WTC11 (cell line): ENCODE measurements at regions not wholly inside any gene's neighbourhood (a gene's known extent, or its start where the extent isn't known, plus 50 kb on each side); places are given as distances from the start of the nearest gene placed in this dataset.

Experiments
- ATAC-seq: fragments of 200-7000 bp; cut with Tn5 transposase; 2 replicates; pipeline ENCODE4 v1.10.0; 2021; ENCODE audit warnings: mild to moderate bottlenecking, moderate library complexity
- CTCF ChIA-PET: fragments of 300-600 bp; sonication (Branson Sonifier 250); formaldehyde crosslinking; loops from one replicate; lab custom pipeline; 2021; ENCODE audit warnings: antibody characterized with exemption; lab: Charles Lee
- POLR2A ChIA-PET: fragments of 350-600 bp; sonication (Branson Sonifier 250); formaldehyde crosslinking; loops from one replicate; lab custom pipeline; 2021; ENCODE audit warnings: antibody characterized with exemption; lab: Charles Lee
- DNase-seq: peaks from one replicate; pipeline ENCODE4 v3.0.0; 2021; ENCODE audit warnings: low spot score
- H3K27ac Mint-ChIP-seq: 2 replicates; pipeline ENCODE4 v1.8.0; 2021; ENCODE audit warnings: mixed read lengths
- H3K27me3 Mint-ChIP-seq: 2 replicates; pipeline ENCODE4 v1.8.0; 2021; ENCODE audit warnings: low read depth, mild to moderate bottlenecking, moderate library complexity, mixed read lengths
- H3K36me3 Mint-ChIP-seq: 2 replicates; pipeline ENCODE4 v1.8.0; 2021; ENCODE audit warnings: mixed read lengths
- H3K4me1 Mint-ChIP-seq: 2 replicates; pipeline ENCODE4 v1.8.0; 2022; ENCODE audit warnings: mixed read lengths
- H3K4me3 Mint-ChIP-seq: 2 replicates; pipeline ENCODE4 v1.8.0; 2021; ENCODE audit warnings: mild to moderate bottlenecking, moderate library complexity, mixed read lengths
- H3K9me3 Mint-ChIP-seq: 2 replicates; pipeline ENCODE4 v1.8.0; 2021; ENCODE audit warnings: mixed read lengths
- ATF1 ChIP-seq: sonication (generic); formaldehyde crosslinking; IDR thresholded peaks from 2 replicates; pipeline ENCODE4 v1.8.1; 2023; ENCODE audit warnings: mild to moderate bottlenecking, moderate library complexity, missing genetic modification reagents
- ATF6 ChIP-seq: sonication (generic); formaldehyde crosslinking; IDR thresholded peaks from 2 replicates; pipeline ENCODE4 v1.8.1; 2023; ENCODE audit warnings: mild to moderate bottlenecking, missing genetic modification reagents
- CREM ChIP-seq: sonication (generic); formaldehyde crosslinking; IDR thresholded peaks from 2 replicates; pipeline ENCODE4 v1.8.1; 2022; ENCODE audit warnings: mild to moderate bottlenecking, missing genetic modification reagents, moderate library complexity
- E2F4 ChIP-seq: sonication (generic); formaldehyde crosslinking; IDR thresholded peaks from 2 replicates; pipeline ENCODE4 v1.8.1; 2022; ENCODE audit warnings: low read depth, mild to moderate bottlenecking, moderate library complexity, missing genetic modification reagents, borderline replicate concordance
- E2F5 ChIP-seq: sonication (generic); formaldehyde crosslinking; IDR thresholded peaks from 2 replicates; pipeline ENCODE4 v1.8.1; 2022; ENCODE audit warnings: mild to moderate bottlenecking, moderate library complexity, missing genetic modification reagents
- EMX1 ChIP-seq: fragments of 250-450 bp; sonication (Bioruptor Pico); IDR thresholded peaks from 2 replicates; pipeline ENCODE4 v1.8.0; 2021; ENCODE audit warnings: mild to moderate bottlenecking
- GRHL2 ChIP-seq: fragments of 250-450 bp; sonication (Bioruptor Pico); IDR thresholded peaks from 2 replicates; pipeline ENCODE4 v1.8.0; 2022; ENCODE audit warnings: mild to moderate bottlenecking, moderate library complexity; ENCODE audit not compliant: insufficient replicate concordance, severe bottlenecking
- HMGA2 ChIP-seq: fragments of 250-450 bp; sonication (Bioruptor Pico); IDR thresholded peaks from 2 replicates; pipeline ENCODE4 v1.4.0; 2021; ENCODE audit warnings: mild to moderate bottlenecking, moderate library complexity
- JUN ChIP-seq: sonication (generic); formaldehyde crosslinking; IDR thresholded peaks from 2 replicates; pipeline ENCODE4 v1.8.0; 2023; ENCODE audit warnings: mild to moderate bottlenecking, missing genetic modification reagents
- MYBL2 ChIP-seq: sonication (generic); formaldehyde crosslinking; IDR thresholded peaks from 2 replicates; pipeline ENCODE4 v1.8.1; 2023; ENCODE audit warnings: mild to moderate bottlenecking, moderate library complexity, missing genetic modification reagents
- NR2C2 ChIP-seq: sonication (generic); formaldehyde crosslinking; IDR thresholded peaks from 2 replicates; pipeline ENCODE4 v1.8.0; 2022; ENCODE audit warnings: mild to moderate bottlenecking, missing genetic modification reagents
- SMAD4 ChIP-seq: sonication (generic); formaldehyde crosslinking; IDR thresholded peaks from 2 replicates; pipeline ENCODE4 v1.8.0; 2022; ENCODE audit warnings: mild to moderate bottlenecking, missing genetic modification reagents
- ZNF263 ChIP-seq: sonication (generic); formaldehyde crosslinking; IDR thresholded peaks from 2 replicates; pipeline ENCODE4 v1.8.1; 2022; ENCODE audit warnings: low read depth, mild to moderate bottlenecking, moderate library complexity, missing genetic modification reagents
- ZNF416 ChIP-seq: fragments of 250-450 bp; sonication (Bioruptor Pico); IDR thresholded peaks from 2 replicates; pipeline ENCODE4 v1.9.0; 2021; ENCODE audit warnings: mild to moderate bottlenecking, inconsistent platforms
- ZNF425 ChIP-seq: fragments of 250-450 bp; sonication (Bioruptor Pico); conservative IDR thresholded peaks from 2 replicates; pipeline ENCODE4 v1.9.0; 2021; ENCODE audit warnings: mild to moderate bottlenecking
- ZNF532 ChIP-seq: fragments of 250-450 bp; sonication (Bioruptor Pico); IDR thresholded peaks from 2 replicates; pipeline ENCODE4 v1.9.0; 2021; ENCODE audit warnings: mild to moderate bottlenecking, borderline replicate concordance
- TF ChIP-seq, protein P1 (sequence below): sonication (generic); formaldehyde crosslinking; IDR thresholded peaks from 2 replicates; pipeline ENCODE4 v1.8.0; 2022; ENCODE audit warnings: mild to moderate bottlenecking, missing genetic modification reagents
- TF ChIP-seq, protein P2 (sequence below): fragments of 250-450 bp; sonication (Bioruptor Pico); IDR thresholded peaks from 2 replicates; pipeline ENCODE4 v1.8.0; 2021; ENCODE audit warnings: mild to moderate bottlenecking
- TF ChIP-seq, protein P3 (sequence below): sonication (generic); formaldehyde crosslinking; conservative IDR thresholded peaks from 2 replicates; pipeline ENCODE4 v1.8.1; 2023; ENCODE audit warnings: mild to moderate bottlenecking, low read depth, missing genetic modification reagents, moderate library complexity

GRCh38 chr5:4832471-4832870 is 307.7 kb upstream of the ADAMTS16 start (continued):
- TF ChIP-seq E2F4: no peak
- no peak for TF ChIP-seq SMAD4 (CRISPR knock-in tag)
- no peak for TF ChIP-seq E2F5 (CRISPR knock-in tag)
- TF ChIP-seq ATF6 (CRISPR knock-in tag): no peak
- no peak for TF ChIP-seq GRHL2 (CRISPR knock-in tag)
- TF ChIP-seq JUN (CRISPR knock-in tag): no peak
- no peak for TF ChIP-seq ATF1 (CRISPR knock-in tag)
- no peak for TF ChIP-seq ZNF416 (CRISPR knock-in tag)
- TF ChIP-seq, protein P1, sequence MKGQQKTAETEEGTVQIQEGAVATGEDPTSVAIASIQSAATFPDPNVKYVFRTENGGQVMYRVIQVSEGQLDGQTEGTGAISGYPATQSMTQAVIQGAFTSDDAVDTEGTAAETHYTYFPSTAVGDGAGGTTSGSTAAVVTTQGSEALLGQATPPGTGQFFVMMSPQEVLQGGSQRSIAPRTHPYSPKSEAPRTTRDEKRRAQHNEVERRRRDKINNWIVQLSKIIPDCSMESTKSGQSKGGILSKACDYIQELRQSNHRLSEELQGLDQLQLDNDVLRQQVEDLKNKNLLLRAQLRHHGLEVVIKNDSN (CRISPR knock-in tag): no peak
- TF ChIP-seq ZNF532: no peak

- ChIA-PET POLR2A (no interaction called here), CTCF (no interaction called here)
- no peak for ATAC-seq
- TF ChIP-seq MYBL2 (CRISPR knock-in tag): no peak
- TF ChIP-seq, protein P2, sequence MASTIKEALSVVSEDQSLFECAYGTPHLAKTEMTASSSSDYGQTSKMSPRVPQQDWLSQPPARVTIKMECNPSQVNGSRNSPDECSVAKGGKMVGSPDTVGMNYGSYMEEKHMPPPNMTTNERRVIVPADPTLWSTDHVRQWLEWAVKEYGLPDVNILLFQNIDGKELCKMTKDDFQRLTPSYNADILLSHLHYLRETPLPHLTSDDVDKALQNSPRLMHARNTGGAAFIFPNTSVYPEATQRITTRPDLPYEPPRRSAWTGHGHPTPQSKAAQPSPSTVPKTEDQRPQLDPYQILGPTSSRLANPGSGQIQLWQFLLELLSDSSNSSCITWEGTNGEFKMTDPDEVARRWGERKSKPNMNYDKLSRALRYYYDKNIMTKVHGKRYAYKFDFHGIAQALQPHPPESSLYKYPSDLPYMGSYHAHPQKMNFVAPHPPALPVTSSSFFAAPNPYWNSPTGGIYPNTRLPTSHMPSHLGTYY: no peak
- TF ChIP-seq CREM: no peak
- TF ChIP-seq ZNF425 (CRISPR knock-in tag): no peak
- no peak for TF ChIP-seq HMGA2
- TF ChIP-seq EMX1 (CRISPR knock-in tag): no peak
- TF ChIP-seq, protein P3, sequence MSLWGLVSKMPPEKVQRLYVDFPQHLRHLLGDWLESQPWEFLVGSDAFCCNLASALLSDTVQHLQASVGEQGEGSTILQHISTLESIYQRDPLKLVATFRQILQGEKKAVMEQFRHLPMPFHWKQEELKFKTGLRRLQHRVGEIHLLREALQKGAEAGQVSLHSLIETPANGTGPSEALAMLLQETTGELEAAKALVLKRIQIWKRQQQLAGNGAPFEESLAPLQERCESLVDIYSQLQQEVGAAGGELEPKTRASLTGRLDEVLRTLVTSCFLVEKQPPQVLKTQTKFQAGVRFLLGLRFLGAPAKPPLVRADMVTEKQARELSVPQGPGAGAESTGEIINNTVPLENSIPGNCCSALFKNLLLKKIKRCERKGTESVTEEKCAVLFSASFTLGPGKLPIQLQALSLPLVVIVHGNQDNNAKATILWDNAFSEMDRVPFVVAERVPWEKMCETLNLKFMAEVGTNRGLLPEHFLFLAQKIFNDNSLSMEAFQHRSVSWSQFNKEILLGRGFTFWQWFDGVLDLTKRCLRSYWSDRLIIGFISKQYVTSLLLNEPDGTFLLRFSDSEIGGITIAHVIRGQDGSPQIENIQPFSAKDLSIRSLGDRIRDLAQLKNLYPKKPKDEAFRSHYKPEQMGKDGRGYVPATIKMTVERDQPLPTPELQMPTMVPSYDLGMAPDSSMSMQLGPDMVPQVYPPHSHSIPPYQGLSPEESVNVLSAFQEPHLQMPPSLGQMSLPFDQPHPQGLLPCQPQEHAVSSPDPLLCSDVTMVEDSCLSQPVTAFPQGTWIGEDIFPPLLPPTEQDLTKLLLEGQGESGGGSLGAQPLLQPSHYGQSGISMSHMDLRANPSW (CRISPR knock-in tag): no peak
- TF ChIP-seq NR2C2 (CRISPR knock-in tag): no peak
- TF ChIP-seq ZNF263 (CRISPR knock-in tag): no peak
- H3K27me3 Mint-ChIP-seq: no peaks in the 10 kb centered on the region
- H3K36me3 Mint-ChIP-seq: no peaks in the 10 kb centered on the region
- 0 out of 2 replicates have a peak, but pooled peaks cover 9% of the 10 kb centered on the region for H3K4me1 Mint-ChIP-seq
- no peak overlapping the region for H3K27ac Mint-ChIP-seq
- no peak for DNase-seq
- no peaks in the 10 kb centered on the region for H3K9me3 Mint-ChIP-seq
- no peak overlapping the region for H3K4me3 Mint-ChIP-seq
These were observed 306.9 kb upstream of the ADAMTS16 start for GRCh38 chr5:4833104-4833738.
